GM23338 (cell line): ENCODE measurements at regions not wholly inside any gene's neighbourhood (a gene's known extent, or its start where the extent isn't known, plus 50 kb on each side); places are given as distances from the start of the nearest gene placed in this dataset.

Experiments
- ATAC-seq: fragments of 200-7000 bp; cut with Tn5 transposase; 3 replicates; pipeline ENCODE4 v1.9.1; 2020
- DNase-seq: peaks from one replicate; pipeline ENCODE4 v3.0.0-alpha.2; 2015; ENCODE audit warnings: low spot score
- H2AFZ ChIP-seq: fragments of 200-600 bp; sonication (generic); 2 replicates; pipeline ENCODE4 v1.8.0; 2016; ENCODE audit warnings: antibody characterized with exemption, mild to moderate bottlenecking, moderate library complexity
- H3F3A ChIP-seq: fragments of 200-600 bp; sonication (generic); replicated peaks from 2 replicates; pipeline ENCODE4 v1.8.0; 2017; ENCODE audit warnings: antibody characterized with exemption, mixed run types, low read depth
- H3K27ac ChIP-seq: fragments of 200-600 bp; sonication (generic); 2 replicates; pipeline ENCODE4 v1.6.1; 2016; ENCODE audit warnings: low read depth
- H3K27me3 ChIP-seq: fragments of 200-600 bp; sonication (generic); 2 replicates; pipeline ENCODE4 v1.8.0; 2016; ENCODE audit warnings: mild to moderate bottlenecking, mixed run types, moderate library complexity; ENCODE audit not compliant: insufficient read depth
- H3K36me3 ChIP-seq: fragments of 200-600 bp; sonication (generic); 2 replicates; pipeline ENCODE4 v1.8.0; 2016; ENCODE audit warnings: mild to moderate bottlenecking; ENCODE audit not compliant: insufficient read depth
- H3K4me1 ChIP-seq: fragments of 200-600 bp; sonication (generic); 2 replicates; pipeline ENCODE4 v1.8.0; 2016; ENCODE audit warnings: mild to moderate bottlenecking, moderate library complexity; ENCODE audit not compliant: insufficient read depth
- H3K4me2 ChIP-seq: fragments of 200-600 bp; sonication (generic); 2 replicates; pipeline ENCODE4 v1.7.1; 2017; ENCODE audit warnings: mixed run types
- H3K4me3 ChIP-seq: fragments of 200-600 bp; sonication (generic); 2 replicates; pipeline ENCODE4 v1.6.1; 2016; ENCODE audit warnings: mixed run types
- H3K79me2 ChIP-seq: fragments of 200-600 bp; sonication (generic); replicated peaks from 2 replicates; pipeline ENCODE4 v1.8.0; 2017; ENCODE audit warnings: mild to moderate bottlenecking; ENCODE audit not compliant: insufficient read depth
- H3K9me2 ChIP-seq: fragments of 200-600 bp; sonication (generic); 2 replicates; pipeline ENCODE4 v1.8.0; 2017; ENCODE audit not compliant: insufficient read depth
- H4K20me1 ChIP-seq: fragments of 200-600 bp; sonication (generic); replicated peaks from 2 replicates; pipeline ENCODE4 v1.8.0; 2017; ENCODE audit warnings: mild to moderate bottlenecking; ENCODE audit not compliant: insufficient read depth
- H3K27ac Mint-ChIP-seq: 2 replicates; pipeline ENCODE4 v1.8.0; 2020; ENCODE audit warnings: inconsistent platforms, mild to moderate bottlenecking, moderate library complexity, mixed read lengths
- H3K27me3 Mint-ChIP-seq: 3 replicates; pipeline ENCODE4 v1.8.0; 2022; ENCODE audit warnings: low read depth, mild to moderate bottlenecking, moderate library complexity, mixed read lengths, inconsistent platforms; ENCODE audit not compliant: insufficient read depth, poor library complexity
- H3K36me3 Mint-ChIP-seq: 3 replicates; pipeline ENCODE4 v1.8.0; 2021; ENCODE audit warnings: low read depth, mild to moderate bottlenecking, inconsistent platforms, moderate library complexity, mixed read lengths
- H3K4me1 Mint-ChIP-seq: 3 replicates; pipeline ENCODE4 v1.8.0; 2020; ENCODE audit warnings: mild to moderate bottlenecking, inconsistent platforms, mixed read lengths
- H3K4me3 Mint-ChIP-seq: 3 replicates; pipeline ENCODE4 v1.8.0; 2021; ENCODE audit warnings: moderate library complexity, mild to moderate bottlenecking, inconsistent platforms, mixed read lengths
- H3K9me3 Mint-ChIP-seq: 3 replicates; pipeline ENCODE4 v1.8.0; 2020; ENCODE audit warnings: moderate library complexity, mild to moderate bottlenecking, inconsistent platforms, mixed read lengths
- CREB1 ChIP-seq: fragments of 250-450 bp; sonication (Bioruptor Pico); IDR thresholded peaks from 2 replicates; pipeline ENCODE4 v1.5.0; 2020; ENCODE audit warnings: low read depth, mild to moderate bottlenecking, moderate library complexity
- CTCF ChIP-seq, 2 experiments: fragments of 200-600 bp in 1 of 2; sonication (generic) in 1 of 2; conservative IDR thresholded peaks; 2 replicates each; pipeline versions ENCODE4 v1.5.1 to v1.6.1; 2016 to 2017; ENCODE audit warnings: antibody characterized with exemption in 2 of 2, low read depth in 2 of 2, mild to moderate bottlenecking in 2 of 2, moderate library complexity in 1 of 2
- ETS1 ChIP-seq: IDR thresholded peaks from 2 replicates; pipeline ENCODE4 v1.6.1; 2016; ENCODE audit warnings: antibody characterized with exemption
- EZH2 ChIP-seq: fragments of 200-600 bp; sonication (generic); IDR thresholded peaks from one replicate; pipeline ENCODE4 v1.8.0; 2017; ENCODE audit warnings: antibody characterized with exemption, mild to moderate bottlenecking, low read depth; ENCODE audit not compliant: unreplicated experiment
- EZH2phosphoT487 ChIP-seq: fragments of 200-600 bp; sonication (generic); IDR thresholded peaks from one replicate; pipeline ENCODE4 v1.8.1; 2018; ENCODE audit warnings: antibody characterized with exemption; ENCODE audit not compliant: unreplicated experiment
- JUNB ChIP-seq: IDR thresholded peaks from one replicate; pipeline ENCODE4 v1.6.1; 2016; ENCODE audit warnings: antibody characterized with exemption; ENCODE audit not compliant: unreplicated experiment
- NANOG ChIP-seq: IDR thresholded peaks from 2 replicates; pipeline ENCODE4 v1.6.1; 2016; ENCODE audit warnings: antibody characterized with exemption, borderline replicate concordance
- POLR2AphosphoS5 ChIP-seq: IDR thresholded peaks from 2 replicates; pipeline ENCODE4 v1.6.1; 2016; ENCODE audit warnings: antibody characterized with exemption, low read depth
- REST ChIP-seq: IDR thresholded peaks from one replicate; pipeline ENCODE4 v1.6.1; 2018; ENCODE audit warnings: antibody characterized with exemption; ENCODE audit not compliant: unreplicated experiment
- STAT1 ChIP-seq: IDR thresholded peaks from one replicate; pipeline ENCODE4 v1.6.1; 2016; ENCODE audit warnings: antibody characterized with exemption; ENCODE audit not compliant: unreplicated experiment
- ZNF114 ChIP-seq: fragments of 250-450 bp; sonication (Bioruptor Pico); IDR thresholded peaks from 2 replicates; pipeline ENCODE4 v1.5.0; 2020; ENCODE audit warnings: mild to moderate bottlenecking, moderate library complexity
- ZNF331 ChIP-seq: fragments of 250-450 bp; sonication (Bioruptor Pico); IDR thresholded peaks from 2 replicates; pipeline ENCODE4 v1.5.0; 2020; ENCODE audit warnings: low read depth, mild to moderate bottlenecking, moderate library complexity
- ZNF462 ChIP-seq: fragments of 250-450 bp; sonication (Bioruptor Pico); IDR thresholded peaks from 2 replicates; pipeline ENCODE4 v1.5.0; 2020; ENCODE audit warnings: mild to moderate bottlenecking, moderate library complexity

- no peaks in the 10 kb centered on the region for H3K36me3 Mint-ChIP-seq
- Histone ChIP-seq H3K4me1 (no peaks in the 10 kb centered on the region), H3K4me2 (no peak overlapping the region), H3K27ac (no peak overlapping the region), H3K79me2 (no peaks in the 10 kb centered on the region), H3K4me3 (no peak overlapping the region), H4K20me1 (no peaks in the 10 kb centered on the region), H3K27me3 (no peaks in the 10 kb centered on the region), H3K9me2 (no peaks in the 10 kb centered on the region), H3F3A (no peaks in the 10 kb centered on the region), H2AFZ (no peak overlapping the region), H3K36me3 (no peaks in the 10 kb centered on the region)
- H3K27me3 Mint-ChIP-seq, result peaks cover 2% of the 10 kb centered on the region
- H3K27ac Mint-ChIP-seq, result no peak overlapping the region
- ATAC-seq, result no peak
- H3K4me3 Mint-ChIP-seq, result no peak overlapping the region
- DNase-seq, result no peak
- no peaks in the 10 kb centered on the region for H3K4me1 Mint-ChIP-seq
- H3K9me3 Mint-ChIP-seq, result no peaks in the 10 kb centered on the region
- no peak for TF ChIP-seq CREB1 (CRISPR knock-in tag)
- no peak for TF ChIP-seq EZH2
- TF ChIP-seq ZNF114 (CRISPR knock-in tag), result no peak
- no peak for TF ChIP-seq EZH2phosphoT487
- TF ChIP-seq ETS1, result no peak
- no peak for TF ChIP-seq POLR2AphosphoS5
- no peak for TF ChIP-seq ZNF331 (CRISPR knock-in tag)
- TF ChIP-seq JUNB, result no peak
- no peak for TF ChIP-seq ZNF462
- no peak for TF ChIP-seq CTCF (conservative IDR thresholded peaks at IDR 0.05; ENCODE audit: low read depth in 2 of 2)
- TF ChIP-seq NANOG, result no peak
- no peak for TF ChIP-seq REST
- no peak for TF ChIP-seq STAT1
Observed at GRCh38 chr6:147759093-147759492, 250.6 kb downstream of the SAMD5 start.
